Stimulated activated CD4-positive, alpha-beta T cell treated with anti-CD3 and anti-CD28 coated beads, Interleukin-12 subunit alpha, Interleukin-12 subunit beta, amount 100 ng/mL, for 48 hours (primary cell): ENCODE measurements at regions not wholly inside any gene's neighbourhood (a gene's known extent, or its start where the extent isn't known, plus 50 kb on each side); places are given as distances from the start of the nearest gene placed in this dataset.

ENCODE experiments used
- DNase-seq, 3 donors: peaks; one replicate each; pipeline ENCODE4 v3.0.0-alpha.2; 2020; ENCODE audit warnings: low read depth in 2 of 3, low spot score in 1 of 3

GRCh38 chr2:158732573-158733429 is 62.3 kb upstream of the DAPL1 start:
- no peak for DNase-seq

GRCh38 chr2:158733430-158733755 is 61.7 kb upstream of the DAPL1 start:
- no peak for DNase-seq

GRCh38 chr2:158734442-158734841 is 60.7 kb upstream of the DAPL1 start:
- DNase-seq: no peak

GRCh38 chr2:158735822-158736580 is 59.1 kb upstream of the DAPL1 start:
- no peak for DNase-seq

GRCh38 chr2:158738363-158738762 is 56.8 kb upstream of the DAPL1 start:
- no peak for DNase-seq

- DNase-seq: no peak
Observed at GRCh38 chr2:158740127-158740526, 55.0 kb upstream of the DAPL1 start.

GRCh38 chr2:158740621-158741020 is 54.5 kb upstream of the DAPL1 start:
- DNase-seq: no peak

GRCh38 chr2:158741625-158742024 is 53.5 kb upstream of the DAPL1 start:
- no peak for DNase-seq

- no peak for DNase-seq
Observed at GRCh38 chr2:158742536-158742935, 52.6 kb upstream of the DAPL1 start.

- no peak for DNase-seq
Observed at GRCh38 chr2:158743466-158743865, 51.7 kb upstream of the DAPL1 start.

GRCh38 chr2:158743879-158744278 is 51.2 kb upstream of the DAPL1 start:
- DNase-seq: no peak

- peak in 1 of 3 donors; percentile 16 for DNase-seq
Observed at GRCh38 chr2:158745067-158745865, 49.9 kb upstream of the DAPL1 start.
